ENCODE measurements at regions not wholly inside any gene's neighbourhood (a gene's known extent, or its start where the extent isn't known, plus 50 kb on each side); places are given as distances from the start of the nearest gene placed in this dataset.
"Not testable (repeated sequence)": the region's sequence is repeated elsewhere in the genome, so short reads cannot be mapped to it uniquely, and the experiment has no call there.

GRCh38 chr10:107542607-107543006, 378.1 kb upstream of the SORCS1 start:
- DNase-seq (ENCODE audit: low read depth): no peak

DNA sequence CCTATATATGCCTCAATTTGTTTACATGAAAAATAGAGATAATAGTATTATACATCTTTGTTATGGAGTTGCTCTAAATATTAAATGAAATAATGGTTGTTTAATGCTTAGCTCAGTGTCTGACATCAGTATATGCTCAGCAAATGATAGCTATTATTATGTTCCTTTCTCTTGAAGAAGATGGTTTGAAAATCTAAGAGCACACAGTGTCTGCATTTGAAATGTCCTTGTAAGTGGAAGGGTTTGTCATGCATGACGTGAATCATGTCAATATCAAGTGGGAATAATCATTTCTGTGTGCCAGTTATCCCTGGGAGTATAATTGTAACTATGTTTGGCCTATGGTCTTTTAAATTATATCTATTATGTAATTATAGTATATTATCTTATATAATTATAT, 377.5 kb upstream of the SORCS1 start:
- no peak for DNase-seq (ENCODE audit: low read depth)

GRCh38 chr10:107540981-107541380, 376.5 kb upstream of the SORCS1 start:
- no peak for DNase-seq (ENCODE audit: low read depth)

DNA sequence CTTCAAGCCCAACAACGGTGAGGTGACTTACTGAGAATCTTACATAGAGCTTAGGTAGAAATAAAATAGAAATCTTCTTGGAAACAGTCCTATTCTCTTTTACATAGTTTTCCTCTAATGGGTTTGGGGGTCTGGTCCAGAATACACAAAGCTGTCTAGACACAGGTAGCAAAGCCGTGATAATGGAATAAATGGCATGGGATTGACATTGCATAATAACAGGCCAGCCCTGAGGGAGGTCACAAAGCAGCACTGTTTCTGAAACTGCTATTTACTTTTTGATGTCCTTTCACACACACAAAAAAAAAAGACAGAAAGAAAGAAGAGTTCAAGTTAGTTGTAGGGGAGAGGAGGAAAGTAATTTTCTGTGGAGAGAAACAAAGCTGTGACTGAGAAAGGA, 364.8 kb upstream of the SORCS1 start:
- no peak for DNase-seq (ENCODE audit: low read depth)

DNA sequence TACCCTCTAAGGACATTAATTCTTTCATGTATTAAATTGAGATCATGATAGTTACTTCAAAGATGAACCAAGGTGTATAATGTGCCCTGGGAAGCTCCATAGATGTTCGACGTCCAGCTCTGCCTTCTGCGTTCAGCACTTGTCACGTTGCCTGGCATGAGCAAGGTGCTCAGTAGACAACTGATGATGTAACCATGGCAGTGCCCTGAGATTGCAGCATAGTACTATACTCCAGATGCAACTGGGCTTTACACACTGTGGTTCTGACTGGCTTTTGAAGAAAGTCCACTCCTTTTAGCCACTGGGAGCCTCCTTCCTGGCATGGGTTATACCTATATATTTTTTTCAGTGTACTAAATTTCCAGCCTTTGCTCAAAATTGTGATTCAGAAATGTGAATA, 355.8 kb upstream of the SORCS1 start:
- DNase-seq (ENCODE audit: low read depth): no peak

DNA sequence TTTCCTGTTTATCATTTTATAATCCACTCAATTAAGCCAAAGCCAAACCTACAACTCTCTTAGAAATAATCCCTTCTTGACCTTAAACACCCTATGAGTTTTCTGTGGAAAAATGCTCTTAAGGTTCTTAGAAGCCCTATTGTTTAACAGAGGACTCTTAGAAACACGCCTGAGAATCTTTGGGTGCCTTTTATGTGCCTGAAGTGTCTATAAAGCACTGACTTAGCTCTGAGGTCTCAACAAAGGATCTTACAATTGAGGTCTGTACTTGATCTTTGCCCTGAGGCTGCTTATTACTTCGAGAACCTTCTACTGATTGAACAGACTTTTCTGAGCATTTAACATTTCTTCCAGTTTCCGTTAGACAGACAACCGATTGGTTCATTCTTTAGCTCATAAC, 353.3 kb upstream of the SORCS1 start:
- no peak for DNase-seq (ENCODE audit: low read depth)

GRCh38 chr10:107516349-107516748, 351.8 kb upstream of the SORCS1 start:
- DNase-seq (ENCODE audit: low read depth): no peak

DNA sequence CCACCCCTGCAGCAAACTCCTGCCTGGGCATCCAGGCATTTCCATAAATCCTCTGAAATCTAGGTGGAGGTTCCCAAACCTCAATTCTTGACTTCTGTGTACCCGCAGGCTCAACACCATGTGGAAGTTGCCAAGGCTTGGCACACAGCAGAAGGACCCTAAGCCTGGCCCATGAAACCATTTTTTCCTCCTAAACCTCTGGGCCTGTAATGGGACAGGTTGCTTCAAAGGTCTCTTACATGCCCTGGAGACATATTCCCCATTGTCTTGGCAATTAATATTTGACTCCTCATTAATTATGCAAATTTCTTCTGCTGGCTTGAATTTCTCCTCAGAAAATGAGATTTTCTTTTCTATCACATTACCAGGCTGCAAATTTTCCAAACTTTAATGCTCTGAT, 339.5 kb upstream of the SORCS1 start:
- not testable (repeated sequence) for DNase-seq (ENCODE audit: low read depth)

DNA sequence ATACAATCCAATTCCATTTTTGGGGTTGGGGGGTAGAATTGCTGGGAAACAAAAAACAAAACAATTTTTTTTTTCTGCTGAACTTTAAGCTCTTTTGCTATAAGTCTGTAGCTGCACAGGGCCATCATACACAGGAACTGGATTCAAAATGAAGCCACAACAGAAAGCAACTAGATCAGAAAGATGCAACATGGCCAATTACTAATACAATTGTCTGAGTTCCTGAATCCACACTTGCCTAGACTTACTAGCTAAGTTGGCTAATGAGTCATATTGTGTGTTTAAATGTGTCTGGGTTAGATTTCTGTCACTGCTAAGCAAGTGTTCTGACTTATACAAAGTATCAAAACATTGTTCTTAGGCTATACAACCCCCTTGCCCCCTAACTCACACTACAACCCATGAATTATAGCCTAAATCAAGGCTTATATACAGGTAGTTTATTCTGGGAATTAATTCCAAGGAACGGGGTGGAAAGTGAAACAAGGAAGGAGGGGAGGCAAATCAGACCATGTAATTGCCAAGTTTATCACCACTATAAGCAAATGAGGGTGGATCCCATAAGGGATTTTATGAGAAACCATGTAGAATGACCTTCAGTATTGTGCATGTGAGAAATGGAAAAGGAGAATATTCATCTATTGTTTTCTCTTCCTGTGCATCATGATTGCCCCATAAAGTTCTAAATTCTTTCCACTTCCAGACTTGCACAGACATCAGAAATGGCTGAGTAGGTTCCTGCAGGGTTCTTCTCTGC, 337.9 kb upstream of the SORCS1 start:
- no peak for DNase-seq (ENCODE audit: low read depth)

DNA sequence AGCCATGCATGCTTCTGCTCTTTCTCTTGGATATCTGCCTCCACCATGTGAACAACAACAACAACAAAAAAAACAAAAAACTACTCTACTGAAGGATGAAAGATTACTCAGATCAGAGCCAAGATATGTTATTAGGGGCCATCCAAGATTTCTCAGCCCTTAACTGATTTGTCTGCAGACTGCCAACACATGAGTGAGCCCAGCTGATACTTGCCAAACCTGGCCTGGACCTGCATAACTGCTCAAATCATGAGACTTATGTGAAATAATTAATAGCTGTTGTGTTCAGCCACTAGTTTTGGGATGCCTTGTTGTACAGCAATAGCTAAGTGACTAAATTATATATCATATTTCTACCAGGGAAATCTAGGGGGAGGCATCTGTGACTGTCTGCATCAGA, 334.5 kb upstream of the SORCS1 start:
- no peak for DNase-seq (ENCODE audit: low read depth)

DNA sequence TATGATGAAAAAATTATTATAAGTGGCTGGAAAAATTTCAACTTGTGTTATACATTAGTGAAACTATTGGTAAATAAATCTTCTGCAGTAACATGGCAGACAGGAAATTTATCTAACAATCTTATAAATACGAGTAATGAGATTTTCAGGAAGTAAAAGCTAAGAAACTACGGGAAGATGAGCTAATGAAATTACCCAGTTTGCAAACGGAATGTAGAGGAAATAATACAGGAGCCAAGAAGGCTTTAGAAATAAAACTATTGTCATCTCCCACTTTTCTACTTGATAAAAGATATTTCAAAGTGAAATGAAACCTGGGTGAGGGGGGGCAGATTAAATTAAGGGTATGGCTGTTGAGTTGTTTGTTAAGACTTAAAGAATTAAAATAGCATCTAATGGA, 332.5 kb upstream of the SORCS1 start:
- no peak for DNase-seq (ENCODE audit: low read depth)

DNA sequence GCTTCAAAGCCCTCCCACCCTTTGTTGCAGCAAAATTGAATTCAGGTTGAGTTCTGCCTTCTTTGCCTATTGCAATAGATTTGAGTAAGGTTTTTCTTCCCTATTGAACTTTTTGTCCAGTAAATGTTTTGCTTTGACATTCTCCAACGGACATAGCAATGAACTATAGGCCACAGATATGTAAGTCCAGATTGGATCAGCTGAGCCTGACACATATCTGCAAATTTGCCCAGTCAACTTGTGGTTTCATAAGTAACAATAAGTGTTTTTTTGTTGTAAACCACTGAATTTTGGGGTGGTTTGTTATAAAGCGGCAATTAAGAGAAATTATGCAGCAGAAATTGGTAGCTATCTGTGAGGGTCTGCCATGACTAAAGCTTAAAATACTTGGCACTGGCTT, 332.1 kb upstream of the SORCS1 start:
- DNase-seq (ENCODE audit: low read depth): no peak

DNA sequence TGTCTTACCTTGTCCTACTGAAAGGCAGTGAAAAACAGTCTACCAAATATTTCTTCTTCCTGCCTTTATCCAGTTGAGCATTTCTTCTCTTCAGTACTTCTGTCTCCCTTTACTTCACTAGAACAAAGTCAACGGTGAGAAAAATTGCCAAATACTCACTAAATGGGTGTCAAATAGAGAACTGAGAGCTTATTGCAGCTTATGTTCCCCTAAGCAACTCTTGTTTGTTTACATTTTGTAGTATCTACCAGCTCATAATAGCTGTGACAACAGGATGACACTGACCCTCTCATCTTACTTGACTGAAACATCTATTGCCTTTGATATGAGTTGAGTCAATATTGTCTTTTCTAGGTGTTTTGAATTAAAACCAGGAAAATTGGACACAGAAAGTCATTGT, 327.9 kb upstream of the SORCS1 start:
- no peak for DNase-seq (ENCODE audit: low read depth)

DNA sequence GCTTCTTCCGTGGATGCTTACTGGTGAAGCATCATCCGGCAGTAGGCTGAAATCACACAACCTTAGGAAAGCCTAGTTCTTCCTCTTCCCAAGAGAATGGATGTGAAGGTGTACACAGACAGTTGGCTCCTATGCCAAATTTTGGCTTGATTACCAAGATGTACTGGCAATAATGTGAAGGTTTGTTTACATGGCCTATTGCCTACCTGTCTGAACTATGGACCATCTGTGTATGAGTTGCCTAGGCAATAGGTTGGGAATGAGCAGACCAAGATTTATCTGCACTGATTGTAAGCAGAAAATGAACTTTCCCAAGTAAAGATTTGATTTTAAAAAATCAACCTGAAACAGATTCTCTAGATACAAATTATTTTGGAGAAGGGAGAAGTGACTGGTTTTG, 325.9 kb upstream of the SORCS1 start:
- no peak for DNase-seq (ENCODE audit: low read depth)

- no peak for DNase-seq (ENCODE audit: low read depth)
These were observed 322.8 kb upstream of the SORCS1 start for GRCh38 chr10:107487284-107487683.

DNA sequence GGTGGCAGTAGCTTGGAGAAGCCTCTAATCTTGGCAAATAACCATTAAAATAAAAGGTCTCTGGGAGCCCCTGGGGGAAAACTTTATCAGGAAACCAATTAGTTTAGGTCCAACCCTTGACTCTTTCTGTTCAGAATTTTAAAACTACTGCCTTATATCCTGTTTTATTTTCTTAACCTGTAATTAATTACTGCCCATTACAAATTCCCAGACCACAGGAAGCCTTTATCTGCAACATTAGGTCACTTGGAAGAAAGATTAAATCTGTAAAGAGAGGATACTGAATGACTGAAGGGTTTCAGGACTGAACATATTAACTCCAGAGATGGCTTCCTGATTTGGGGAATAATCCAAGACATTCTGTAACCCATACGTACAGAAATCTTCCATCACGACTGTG, 320.5 kb upstream of the SORCS1 start:
- DNase-seq (ENCODE audit: low read depth): no peak

DNA sequence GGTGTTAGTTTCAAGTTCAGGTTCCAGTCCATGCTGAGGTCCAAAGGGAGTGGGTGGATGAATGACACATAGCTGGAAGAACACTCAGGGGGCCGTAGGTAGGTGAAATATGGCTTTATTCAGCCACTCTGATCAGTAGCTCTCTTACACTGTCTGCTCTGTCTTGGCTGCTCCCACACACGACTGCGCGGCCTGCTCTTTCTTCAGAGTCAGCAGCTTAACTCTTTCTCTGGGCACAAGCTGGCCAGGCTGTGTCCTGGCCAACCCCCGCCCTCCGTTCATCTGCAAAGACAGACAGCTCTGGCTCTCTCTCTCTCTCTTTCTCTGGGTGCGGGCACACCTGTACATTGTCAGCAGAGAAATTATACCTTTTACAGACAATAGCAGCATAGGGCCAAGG, 317.4 kb upstream of the SORCS1 start:
- no peak for DNase-seq (ENCODE audit: low read depth)

- no peak for DNase-seq (ENCODE audit: low read depth)
These were observed 316.7 kb upstream of the SORCS1 start for GRCh38 chr10:107481224-107481623.

DNA sequence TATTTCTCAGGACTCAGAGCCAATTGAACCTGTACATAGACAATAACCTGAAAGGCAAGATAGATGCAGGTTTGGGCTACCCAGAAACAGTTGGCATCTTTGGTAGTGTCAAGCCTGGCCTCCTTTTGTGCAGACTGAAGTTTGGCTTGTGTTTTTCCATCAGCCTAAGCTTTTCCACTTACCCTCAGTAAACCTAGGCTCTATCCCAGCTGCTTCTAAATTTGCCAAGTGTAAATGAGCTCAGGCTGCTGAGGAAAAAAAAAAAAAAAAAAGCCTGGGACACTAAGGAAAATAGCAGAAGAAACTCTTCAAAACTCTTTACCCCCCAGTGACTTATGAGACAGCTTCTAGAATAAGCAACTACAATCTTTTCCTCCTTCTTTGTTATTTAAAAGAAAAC, 316.3 kb upstream of the SORCS1 start:
- DNase-seq (ENCODE audit: low read depth): no peak

DNA sequence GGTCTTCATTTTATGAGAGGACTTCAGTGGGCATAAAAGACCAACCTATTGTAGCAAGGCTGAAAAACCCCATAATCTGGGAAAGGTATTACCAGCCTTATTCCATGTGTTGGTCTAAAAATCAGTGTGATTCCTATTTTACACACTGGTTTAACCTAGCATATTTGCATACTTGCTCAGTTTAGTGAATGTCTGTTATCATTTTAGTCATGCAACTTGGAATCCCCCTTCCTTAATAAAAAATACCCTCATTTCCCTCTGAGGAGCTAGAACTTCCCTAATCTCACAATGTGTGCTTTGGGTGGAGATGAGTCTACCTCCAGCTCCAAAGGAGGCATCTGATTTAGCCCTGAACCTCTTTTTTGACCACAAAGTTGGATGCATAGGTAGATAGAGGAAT, 312.8 kb upstream of the SORCS1 start:
- no peak for DNase-seq (ENCODE audit: low read depth)

DNA sequence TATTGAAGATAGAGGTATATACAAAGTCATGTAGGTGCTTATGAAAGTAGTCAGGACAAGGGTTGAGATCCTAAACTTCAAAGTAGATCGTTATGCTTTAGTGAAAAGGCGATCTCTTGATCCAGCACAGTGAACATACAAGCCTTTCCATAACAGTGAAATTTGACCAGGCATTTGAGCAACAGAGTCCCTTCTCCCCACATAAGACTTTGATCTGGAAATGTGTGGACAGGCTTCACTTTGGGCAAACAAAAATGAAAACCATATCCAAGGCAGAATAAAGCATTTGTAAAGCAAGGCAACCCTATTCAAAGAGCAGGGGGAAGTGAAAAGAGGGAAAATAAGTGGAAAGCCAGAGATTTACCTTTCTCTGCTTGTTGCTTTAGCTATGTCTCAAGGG, 311.9 kb upstream of the SORCS1 start:
- no peak for DNase-seq (ENCODE audit: low read depth)

DNA sequence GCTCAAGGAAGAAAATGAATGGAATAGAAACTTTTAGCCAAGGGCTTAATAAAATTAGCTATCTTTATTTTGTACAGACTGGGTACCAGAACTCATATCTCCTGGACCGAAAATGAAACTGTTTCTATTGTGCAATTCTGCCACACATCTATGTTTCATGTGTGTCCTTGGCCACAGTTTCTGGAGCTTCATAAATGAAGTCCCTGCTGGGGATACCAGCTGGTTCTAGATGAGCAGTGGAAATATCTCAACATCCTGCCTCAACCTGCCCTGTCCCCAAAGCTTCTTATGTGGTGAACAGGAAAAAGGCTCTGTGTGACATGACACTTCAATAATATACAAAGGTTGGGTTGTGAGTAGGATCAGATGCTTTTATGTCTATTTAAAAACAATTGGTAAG, 310.1 kb upstream of the SORCS1 start:
- no peak for DNase-seq (ENCODE audit: low read depth)

DNA sequence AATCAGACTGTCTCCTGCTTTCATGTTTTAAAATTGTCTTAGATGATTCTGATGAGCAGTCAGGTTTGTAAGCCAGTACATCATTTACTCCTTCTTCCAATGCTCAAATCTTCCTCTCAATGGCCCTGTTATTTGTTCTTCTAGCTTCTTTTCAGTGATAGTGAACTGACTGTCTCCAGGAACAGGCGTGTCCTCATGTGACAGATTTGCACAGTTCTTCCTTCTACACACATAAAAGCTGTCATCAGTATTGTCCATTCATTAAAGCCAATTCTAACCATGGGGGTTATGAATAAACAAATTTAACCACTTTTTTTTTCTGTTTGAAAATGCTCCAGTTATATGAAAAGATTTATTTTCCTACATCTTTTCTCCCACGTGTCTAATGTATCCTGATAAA, 308.7 kb upstream of the SORCS1 start:
- DNase-seq (ENCODE audit: low read depth): no peak

- no peak for DNase-seq (ENCODE audit: low read depth)
These were observed 307.4 kb upstream of the SORCS1 start for GRCh38 chr10:107471911-107472310.

- DNase-seq (ENCODE audit: low read depth): no peak
These were observed 289.1 kb upstream of the SORCS1 start for GRCh38 chr10:107453561-107453960.
